ENCODE measurements at regions not wholly inside any gene's neighbourhood (a gene's known extent, or its start where the extent isn't known, plus 50 kb on each side); places are given as distances from the start of the nearest gene placed in this dataset.

DNA sequence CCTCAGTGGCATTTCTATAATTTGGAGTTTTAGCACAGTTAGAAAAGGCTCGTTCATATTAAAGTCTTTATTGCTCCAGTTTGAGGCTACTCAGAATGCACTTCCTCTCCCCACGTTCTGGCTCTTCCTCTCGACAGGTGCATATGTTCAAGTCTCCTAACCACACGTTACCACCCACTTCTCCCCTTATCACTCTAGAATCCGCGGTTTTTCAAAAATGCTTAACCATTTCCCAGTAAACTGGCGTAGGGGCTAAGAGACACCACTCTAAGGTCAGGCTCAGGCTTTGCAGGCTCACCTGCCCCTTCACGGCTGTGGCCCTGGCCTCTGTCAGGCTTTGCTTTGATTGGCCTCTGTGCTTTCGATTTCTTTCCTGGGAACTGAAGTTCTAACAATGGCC, 383.6 kb downstream of the GLRX3 start:
- ChIA-PET POLR2A (no interaction called here), CTCF (no interaction called here)
- no peak overlapping the region for H3K4me3 Mint-ChIP-seq (ENCODE audit: unreplicated experiment)
- peaks cover 24% of the 10 kb centered on the region for H3K9me3 Mint-ChIP-seq (ENCODE audit: unreplicated experiment)
- H3K4me1 Mint-ChIP-seq (ENCODE audit: insufficient read depth, unreplicated experiment), result no peaks in the 10 kb centered on the region
- H3K36me3 Mint-ChIP-seq (ENCODE audit: insufficient read depth, unreplicated experiment), result no peaks in the 10 kb centered on the region
- no peak for DNase-seq (ENCODE audit: unreplicated experiment)
- intact Hi-C loops (cut with micrococcal nuclease), result no loop called here
- no peak overlapping the region for H3K27ac Mint-ChIP-seq (ENCODE audit: low read depth, unreplicated experiment)
- BruUV-seq (replicated peaks), result no TSS peak
- TF ChIP-seq, protein P1, sequence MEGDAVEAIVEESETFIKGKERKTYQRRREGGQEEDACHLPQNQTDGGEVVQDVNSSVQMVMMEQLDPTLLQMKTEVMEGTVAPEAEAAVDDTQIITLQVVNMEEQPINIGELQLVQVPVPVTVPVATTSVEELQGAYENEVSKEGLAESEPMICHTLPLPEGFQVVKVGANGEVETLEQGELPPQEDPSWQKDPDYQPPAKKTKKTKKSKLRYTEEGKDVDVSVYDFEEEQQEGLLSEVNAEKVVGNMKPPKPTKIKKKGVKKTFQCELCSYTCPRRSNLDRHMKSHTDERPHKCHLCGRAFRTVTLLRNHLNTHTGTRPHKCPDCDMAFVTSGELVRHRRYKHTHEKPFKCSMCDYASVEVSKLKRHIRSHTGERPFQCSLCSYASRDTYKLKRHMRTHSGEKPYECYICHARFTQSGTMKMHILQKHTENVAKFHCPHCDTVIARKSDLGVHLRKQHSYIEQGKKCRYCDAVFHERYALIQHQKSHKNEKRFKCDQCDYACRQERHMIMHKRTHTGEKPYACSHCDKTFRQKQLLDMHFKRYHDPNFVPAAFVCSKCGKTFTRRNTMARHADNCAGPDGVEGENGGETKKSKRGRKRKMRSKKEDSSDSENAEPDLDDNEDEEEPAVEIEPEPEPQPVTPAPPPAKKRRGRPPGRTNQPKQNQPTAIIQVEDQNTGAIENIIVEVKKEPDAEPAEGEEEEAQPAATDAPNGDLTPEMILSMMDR (IDR thresholded peaks at IDR 0.05; ENCODE audit: unreplicated experiment), result no peak
- H3K27me3 Mint-ChIP-seq (ENCODE audit: insufficient read depth, unreplicated experiment), result no peaks in the 10 kb centered on the region

DNA sequence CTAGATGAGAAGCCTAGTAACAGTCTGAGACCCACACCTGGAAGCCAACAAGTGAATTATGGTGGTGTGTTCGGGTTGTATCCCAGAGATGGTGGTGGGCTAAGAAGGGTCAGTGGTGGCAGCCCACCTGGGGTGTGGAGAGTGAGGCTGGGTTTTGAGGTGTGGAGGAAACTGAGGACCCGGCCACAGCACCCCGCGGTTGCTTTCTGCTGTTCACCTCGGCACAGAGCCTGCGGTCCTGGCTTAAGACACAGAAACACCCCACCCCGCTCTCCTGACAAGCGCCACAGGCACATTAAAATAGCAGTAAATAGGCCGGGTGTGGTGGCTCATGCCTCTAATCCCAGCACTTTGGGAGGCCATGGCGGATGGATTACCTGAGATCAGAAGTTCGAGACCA, 395.1 kb downstream of the GLRX3 start:
- CTCF ChIA-PET, result no interaction called here
- Mint-ChIP-seq H3K36me3 (ENCODE audit: insufficient read depth, unreplicated experiment) (no peaks in the 10 kb centered on the region), H3K9me3 (ENCODE audit: unreplicated experiment) (peaks cover 8% of the 10 kb centered on the region), H3K4me1 (ENCODE audit: insufficient read depth, unreplicated experiment) (no peaks in the 10 kb centered on the region), H3K27me3 (ENCODE audit: insufficient read depth, unreplicated experiment) (no peaks in the 10 kb centered on the region), H3K27ac (ENCODE audit: low read depth, unreplicated experiment) (no peak overlapping the region), H3K4me3 (ENCODE audit: unreplicated experiment) (no peak overlapping the region)
- POLR2A ChIA-PET, result no interaction called here
- intact Hi-C loops (cut with micrococcal nuclease), result no loop called here
- TF ChIP-seq, protein P1 (IDR thresholded peaks at IDR 0.05; ENCODE audit: unreplicated experiment), result no peak
- BruUV-seq (replicated peaks), result no TSS peak
- DNase-seq (ENCODE audit: unreplicated experiment), result no peak

DNA sequence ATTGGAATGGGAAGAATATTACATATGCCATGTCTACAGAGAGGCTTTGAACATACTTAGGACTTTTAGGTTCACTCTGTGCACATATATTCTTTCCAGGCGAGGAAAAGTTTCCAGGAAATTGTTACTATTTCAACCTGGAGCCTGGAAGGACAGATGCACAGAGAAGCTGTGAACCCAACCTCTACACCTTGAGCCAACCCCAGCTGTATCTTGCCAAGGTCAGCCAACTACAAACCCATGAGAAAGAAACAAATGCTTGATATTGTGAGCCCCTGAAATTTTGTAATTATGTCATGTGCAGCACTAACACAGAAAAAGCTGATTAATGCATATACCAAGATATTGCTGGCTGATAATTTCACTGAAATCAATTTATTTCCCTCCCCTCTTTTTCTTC, 404.9 kb downstream of the GLRX3 start:
- H3K4me3 Mint-ChIP-seq (ENCODE audit: unreplicated experiment), result no peak overlapping the region
- H3K9me3 Mint-ChIP-seq (ENCODE audit: unreplicated experiment), result peaks cover 8% of the 10 kb centered on the region
- BruUV-seq (replicated peaks), result no TSS peak
- no peaks in the 10 kb centered on the region for H3K36me3 Mint-ChIP-seq (ENCODE audit: insufficient read depth, unreplicated experiment)
- intact Hi-C loops (cut with micrococcal nuclease), result no loop called here
- no peak overlapping the region for H3K27ac Mint-ChIP-seq (ENCODE audit: low read depth, unreplicated experiment)
- TF ChIP-seq, protein P1 (IDR thresholded peaks at IDR 0.05; ENCODE audit: unreplicated experiment), result no peak
- POLR2A ChIA-PET, result interaction anchor here (0.8 kb wide), 1 partner anchor 72 kb away, joined by 4 read pairs; no protein-coding TSS in a partner anchor
- no peaks in the 10 kb centered on the region for H3K27me3 Mint-ChIP-seq (ENCODE audit: insufficient read depth, unreplicated experiment)
- DNase-seq (ENCODE audit: unreplicated experiment), result no peak
- no peaks in the 10 kb centered on the region for H3K4me1 Mint-ChIP-seq (ENCODE audit: insufficient read depth, unreplicated experiment)
- CTCF ChIA-PET, result interaction anchor here (0.6 kb wide), 1 partner anchor 184 kb away, joined by 3 read pairs; no protein-coding TSS in a partner anchor

DNA sequence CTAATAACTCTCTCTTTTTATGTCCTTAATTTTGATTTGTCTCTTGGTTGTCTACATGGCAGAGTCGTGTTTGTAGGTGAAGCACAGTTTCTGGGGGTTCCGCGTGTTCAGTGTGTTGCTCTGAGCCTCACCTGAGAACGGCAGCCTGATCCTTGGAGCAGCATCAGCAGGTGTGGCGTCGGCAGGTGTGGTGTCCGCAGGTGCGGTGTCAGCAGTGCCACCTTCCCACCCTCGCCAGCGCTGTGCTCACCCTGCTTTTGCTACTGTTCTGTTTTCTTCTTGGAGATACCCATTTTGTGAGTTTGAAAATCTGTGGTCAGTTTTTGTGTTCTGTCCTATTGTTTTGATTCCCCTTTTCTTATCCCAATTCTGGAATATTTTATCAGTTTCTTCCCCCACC, 406.6 kb downstream of the GLRX3 start:
- H3K9me3 Mint-ChIP-seq (ENCODE audit: unreplicated experiment), result peaks cover 8% of the 10 kb centered on the region
- ChIA-PET POLR2A (no interaction called here), CTCF (no interaction called here)
- no peak overlapping the region for H3K27ac Mint-ChIP-seq (ENCODE audit: low read depth, unreplicated experiment)
- no peaks in the 10 kb centered on the region for H3K27me3 Mint-ChIP-seq (ENCODE audit: insufficient read depth, unreplicated experiment)
- no peaks in the 10 kb centered on the region for H3K36me3 Mint-ChIP-seq (ENCODE audit: insufficient read depth, unreplicated experiment)
- no TSS peak for BruUV-seq (replicated peaks)
- TF ChIP-seq, protein P1 (IDR thresholded peaks at IDR 0.05; ENCODE audit: unreplicated experiment), result no peak
- intact Hi-C loops (cut with micrococcal nuclease), result no loop called here
- H3K4me1 Mint-ChIP-seq (ENCODE audit: insufficient read depth, unreplicated experiment), result peaks cover 7% of the 10 kb centered on the region
- DNase-seq (ENCODE audit: unreplicated experiment), result no peak
- no peak overlapping the region for H3K4me3 Mint-ChIP-seq (ENCODE audit: unreplicated experiment)

Data from MCF 10A (cell line).